Stimulated activated CD4-positive, alpha-beta T cell treated with anti-CD3 and anti-CD28 coated beads, Interleukin-4, amount 100 ng/mL, for 48 hours (primary cell): ENCODE measurements at regions not wholly inside any gene's neighbourhood (a gene's known extent, or its start where the extent isn't known, plus 50 kb on each side); places are given as distances from the start of the nearest gene placed in this dataset.

Experiments used
- DNase-seq, 2 donors: peaks; one replicate each; pipeline ENCODE4 v3.0.0-alpha.2; 2020; ENCODE audit warnings: low read depth in 2 of 2

DNA sequence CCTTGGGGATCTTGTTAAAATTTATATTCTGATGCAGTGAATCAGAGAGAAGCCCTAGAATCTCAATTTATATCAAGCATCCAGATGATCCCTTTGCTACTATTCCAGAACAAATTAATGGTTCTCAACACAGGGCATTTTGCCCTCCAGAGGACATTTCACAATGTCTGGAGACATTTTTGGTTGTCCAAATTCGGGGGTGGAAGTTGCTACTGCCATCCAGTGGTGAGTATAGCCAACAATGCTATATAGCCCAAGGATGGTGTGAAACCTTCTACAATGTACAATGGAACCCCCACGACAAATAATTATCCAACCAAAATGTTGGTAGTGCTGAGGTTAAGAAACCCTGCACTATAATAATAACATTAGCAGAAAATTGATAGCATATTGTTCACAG is 2440.0 kb downstream of the PCDH7 start:
- DNase-seq, result no peak

GRCh38 chr4:33161202-33161601 is 2441.0 kb downstream of the PCDH7 start:
- DNase-seq, result no peak

DNA sequence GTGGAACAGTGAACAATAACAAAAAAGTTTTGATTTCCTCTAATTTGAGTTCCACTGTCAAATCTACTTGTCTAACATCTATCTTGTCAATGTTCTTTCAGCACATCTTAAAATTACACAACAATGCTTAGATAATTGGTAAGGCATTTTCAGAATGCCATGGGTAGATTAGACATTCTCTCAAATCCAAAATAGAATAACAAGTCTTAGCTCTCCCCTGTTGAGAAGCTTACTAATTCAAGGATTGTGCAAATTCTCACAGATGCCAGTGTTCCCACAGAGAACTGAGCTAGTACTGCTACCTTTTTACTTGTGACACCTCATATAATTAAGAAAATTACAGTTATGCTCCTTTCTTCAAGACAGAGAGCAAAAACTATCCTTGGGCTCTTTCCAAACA is 2442.0 kb downstream of the PCDH7 start:
- no peak for DNase-seq

DNA sequence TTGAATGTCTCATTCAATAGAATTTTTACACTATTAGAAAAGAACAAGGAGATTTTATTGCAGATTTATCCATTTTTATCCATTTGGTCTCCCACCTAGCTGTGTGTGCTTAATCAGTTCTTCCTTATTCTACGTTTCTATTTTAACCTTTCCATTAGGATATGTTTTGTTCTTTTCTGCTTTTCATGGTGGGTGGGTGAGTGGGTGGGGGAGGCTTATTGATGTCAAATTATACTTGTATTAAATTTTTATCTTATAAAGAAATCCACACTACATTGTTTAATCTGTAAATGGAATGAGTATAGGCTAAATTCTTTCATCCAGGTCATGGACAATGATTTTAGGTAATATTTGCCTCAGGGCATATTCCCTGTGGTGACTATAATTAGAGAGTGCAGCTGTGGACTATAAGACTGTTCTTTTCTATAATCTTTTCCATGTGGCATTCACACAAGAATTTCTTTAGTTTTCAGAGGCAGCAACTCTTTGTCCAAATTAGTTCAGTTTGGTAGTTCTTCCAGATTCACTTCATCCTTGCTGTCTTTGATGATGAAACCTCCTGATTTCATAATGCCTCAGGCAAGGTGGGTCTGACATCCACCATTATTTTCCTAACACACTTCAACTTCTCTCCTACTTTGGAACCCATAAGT is 2451.8 kb downstream of the PCDH7 start:
- no peak for DNase-seq

DNA sequence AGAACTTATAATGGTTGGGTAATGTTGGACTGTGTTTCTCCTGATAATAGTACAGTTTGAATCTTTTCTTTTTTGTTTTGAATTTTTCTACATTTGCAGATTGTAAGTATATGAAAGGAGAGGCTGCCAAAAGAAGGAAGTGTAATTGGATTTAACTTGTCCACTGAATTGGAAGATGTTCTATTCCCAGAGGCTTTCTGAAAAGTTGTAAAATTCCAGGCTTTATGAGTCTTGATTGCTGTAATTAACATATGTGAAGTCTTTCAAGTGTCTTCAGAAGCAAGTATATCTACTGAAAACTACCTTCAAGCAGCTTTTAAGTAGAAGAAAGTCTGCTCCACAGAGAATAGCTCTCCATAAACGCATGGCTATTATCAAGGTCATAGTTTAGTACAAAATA is 2456.4 kb downstream of the PCDH7 start:
- no peak for DNase-seq

- DNase-seq, result no peak
Measured at GRCh38 chr4:33184657-33185290, 2464.6 kb downstream of the PCDH7 start.

DNA sequence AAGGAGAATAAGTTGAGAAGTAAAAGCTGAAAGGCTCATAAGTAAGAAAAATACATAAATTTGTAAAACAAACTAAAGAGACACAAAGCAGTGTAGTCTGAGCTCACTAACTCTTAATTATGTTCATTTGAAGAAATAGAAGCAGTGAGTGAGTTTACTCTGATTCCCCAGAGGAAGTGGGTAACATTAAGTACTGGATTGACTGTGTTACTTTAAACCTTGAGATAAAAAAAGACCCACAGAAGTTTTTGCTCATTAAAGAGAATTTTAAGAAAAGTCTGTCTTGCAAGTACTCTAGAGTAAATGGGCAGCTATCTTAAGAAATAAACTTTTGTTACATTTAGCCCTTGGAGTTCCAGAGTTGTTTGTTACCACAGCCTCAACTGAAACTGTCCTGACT is 2466.9 kb downstream of the PCDH7 start:
- DNase-seq, result no peak

- DNase-seq, result no peak
Measured at GRCh38 chr4:33188733-33189132, 2468.6 kb downstream of the PCDH7 start.

DNA sequence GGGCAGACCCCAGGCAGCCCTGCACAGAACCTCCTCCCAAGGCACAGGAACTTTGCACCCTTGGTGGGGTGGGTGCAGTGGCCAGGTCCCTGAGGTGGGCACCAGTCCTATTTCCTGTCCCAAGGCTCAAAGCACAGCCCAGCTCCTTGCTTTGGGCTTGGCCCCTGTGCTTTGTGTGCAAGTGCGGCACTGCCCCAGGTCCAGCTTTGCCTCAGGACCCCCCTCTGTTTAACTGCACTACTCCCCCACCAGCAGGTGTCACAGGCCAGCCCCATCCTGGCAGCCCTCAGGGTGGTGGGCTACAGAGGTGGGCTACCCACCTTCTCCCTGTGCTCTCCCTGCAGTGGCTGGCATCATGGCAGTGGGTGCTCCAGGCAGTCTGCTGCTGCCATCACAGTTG is 2469.0 kb downstream of the PCDH7 start:
- DNase-seq, result no peak

GRCh38 chr4:33193109-33193508 is 2472.9 kb downstream of the PCDH7 start:
- no peak for DNase-seq

DNA sequence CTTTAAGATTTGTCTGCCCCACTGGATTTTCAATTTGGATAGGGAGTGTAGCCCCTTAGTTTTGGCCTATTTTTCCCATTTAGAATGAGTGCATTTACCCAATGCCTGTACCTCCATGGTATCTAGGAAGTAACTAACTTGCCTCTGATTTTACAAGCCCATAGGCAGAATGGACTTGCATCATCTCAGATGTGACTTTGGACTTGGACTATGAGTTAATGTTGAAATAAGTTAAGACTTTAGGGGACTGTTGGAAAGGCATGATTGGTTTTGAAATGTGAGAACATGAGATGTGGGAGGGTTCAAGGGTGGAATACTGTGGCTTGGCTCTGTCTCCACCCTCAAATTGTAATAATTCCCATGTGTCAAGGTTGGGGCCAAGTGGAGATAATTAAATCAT is 2480.2 kb downstream of the PCDH7 start:
- DNase-seq, result no peak

GRCh38 chr4:33218238-33218637 is 2498.1 kb downstream of the PCDH7 start:
- no peak for DNase-seq

DNA sequence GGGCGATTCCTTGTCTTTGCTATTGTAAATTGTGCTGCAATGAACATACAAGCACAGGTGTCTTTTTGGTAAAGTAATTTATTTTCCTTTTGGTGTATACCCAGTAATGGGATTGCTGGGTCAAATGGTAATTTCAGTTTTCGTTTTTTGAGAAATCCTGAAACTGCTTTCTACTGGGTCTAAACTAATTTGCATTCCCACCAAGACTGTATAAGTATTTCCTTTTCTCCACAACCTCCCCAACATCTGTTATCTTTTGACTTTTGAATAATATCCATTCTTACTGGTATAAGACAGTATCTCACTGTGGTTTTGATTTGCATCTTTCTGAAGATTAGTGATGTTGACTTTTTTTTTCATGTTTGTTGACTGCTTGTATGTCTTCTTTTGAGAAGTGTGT is 2506.0 kb downstream of the PCDH7 start:
- DNase-seq, result no peak

DNA sequence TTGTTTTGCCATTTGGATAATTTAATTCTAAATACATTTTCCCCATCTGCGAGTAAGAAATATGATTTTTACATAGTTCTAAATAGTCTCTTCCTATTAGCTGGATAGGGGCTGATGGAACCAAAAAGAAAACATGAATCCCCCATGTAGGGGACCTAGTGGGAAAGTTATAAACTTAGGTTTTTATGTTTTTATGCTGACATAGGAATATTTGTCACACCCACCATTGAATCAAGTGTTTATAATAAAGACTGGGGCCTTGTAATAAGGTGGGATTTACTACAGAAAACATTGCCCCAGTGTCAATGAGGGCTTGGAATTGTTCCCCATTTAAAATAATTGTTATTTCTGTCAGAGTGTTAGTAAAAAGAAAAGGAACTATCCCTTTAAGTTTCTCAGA is 2506.6 kb downstream of the PCDH7 start:
- no peak for DNase-seq

- no peak for DNase-seq
Measured at GRCh38 chr4:33255094-33255493, 2534.9 kb downstream of the PCDH7 start.

- no peak for DNase-seq
Measured at GRCh38 chr4:33255507-33255906, 2535.3 kb downstream of the PCDH7 start.

DNA sequence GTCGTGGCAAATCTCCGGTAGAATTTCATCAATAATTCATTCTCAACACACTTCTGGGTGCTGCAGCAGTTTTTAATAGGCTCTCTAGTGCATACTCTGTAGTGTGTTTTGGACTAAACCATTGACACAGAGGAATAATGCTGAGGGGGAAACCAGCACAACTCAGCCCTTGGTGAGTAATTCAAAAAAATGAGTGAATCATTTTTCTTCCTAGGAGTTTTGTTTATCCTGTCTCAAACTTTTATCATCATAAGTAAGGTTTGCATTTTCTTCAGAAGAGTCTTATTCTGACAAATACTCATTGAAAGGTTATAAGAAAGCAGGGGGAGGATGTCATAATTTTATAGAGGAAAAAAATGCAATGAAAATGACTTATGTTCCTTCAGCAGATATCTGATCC is 2542.7 kb downstream of the PCDH7 start:
- DNase-seq, result no peak

GRCh38 chr4:33268776-33269175 is 2548.6 kb downstream of the PCDH7 start:
- no peak for DNase-seq

GRCh38 chr4:33270403-33270802 is 2550.2 kb downstream of the PCDH7 start:
- no peak for DNase-seq

- DNase-seq, result no peak
Measured at GRCh38 chr4:33272722-33273121, 2552.6 kb downstream of the PCDH7 start.

GRCh38 chr4:33283818-33284217 is 2563.6 kb downstream of the PCDH7 start:
- no peak for DNase-seq

DNA sequence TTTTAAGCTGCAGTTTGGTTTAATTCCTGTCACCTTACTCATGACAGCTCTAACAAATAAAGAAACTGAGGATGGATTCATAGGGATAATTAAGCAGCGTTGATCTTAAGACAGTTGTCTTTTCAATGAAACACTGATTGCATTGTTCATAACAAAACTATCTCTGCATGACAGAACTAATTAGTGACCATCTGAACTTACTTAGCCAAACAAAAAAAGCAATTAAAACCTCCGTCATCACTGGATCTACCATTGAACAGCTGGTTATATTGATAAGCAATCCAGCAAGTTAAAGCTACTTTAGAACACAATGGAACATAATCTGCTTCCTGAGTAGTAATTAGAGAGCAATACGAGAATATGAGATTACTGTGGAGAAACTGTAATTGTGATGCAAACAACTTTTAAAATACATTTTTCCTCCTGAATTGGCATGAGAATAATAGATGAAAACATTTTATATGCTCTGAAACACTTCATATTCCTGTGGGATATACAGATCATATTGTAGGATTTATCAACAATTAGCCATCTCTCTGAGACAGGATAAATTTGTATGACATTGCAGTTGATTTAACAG is 2576.8 kb downstream of the PCDH7 start:
- DNase-seq, result no peak

DNA sequence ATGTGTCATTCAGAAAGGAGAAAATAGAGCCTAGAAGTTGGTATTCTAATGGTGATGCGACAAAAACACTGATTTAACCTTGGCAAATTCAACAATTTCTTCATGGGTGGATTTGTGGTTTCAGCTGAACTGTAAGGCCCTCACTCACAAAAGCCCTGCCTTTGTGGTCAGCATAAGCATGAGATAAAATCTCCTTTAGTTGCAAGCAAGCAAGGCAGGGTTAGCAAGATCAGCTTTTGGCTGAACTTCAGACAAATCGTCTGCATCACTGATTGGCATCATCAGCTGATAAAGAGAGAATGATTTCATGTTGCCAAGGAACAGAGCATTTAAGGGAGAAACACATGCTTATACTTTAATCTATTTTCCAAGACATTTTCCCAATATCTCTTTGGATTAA is 2582.2 kb downstream of the PCDH7 start:
- no peak for DNase-seq

- no peak for DNase-seq
Measured at GRCh38 chr4:33306131-33306530, 2586.0 kb downstream of the PCDH7 start.
